IMR-90 (cell line): ENCODE measurements at regions not wholly inside any gene's neighbourhood (a gene's known extent, or its start where the extent isn't known, plus 50 kb on each side); places are given as distances from the start of the nearest gene placed in this dataset.

Source experiments
- ATAC-seq: fragments of 200-7000 bp; cut with Tn5 transposase; 2 replicates; pipeline ENCODE4 v1.9.1; 2020; ENCODE audit warnings: low read depth, mild to moderate bottlenecking, moderate library complexity
- BruUV-seq: library from RNA; stranded (reverse); fragments of 400-500 nt; replicated peaks from 2 replicates; lab custom pipeline; 2021; lab: Mats Ljungman, UMichigan
- CTCF ChIA-PET: fragments of 300-600 bp; formaldehyde crosslinking; extraction: SDS; loops from one replicate; lab custom pipeline; 2021; ENCODE audit warnings: antibody characterized with exemption; lab: Yijun Ruan, JAX
- POLR2A ChIA-PET: fragments of 300-600 bp; sonication (Branson Sonifier 250); formaldehyde crosslinking; loops from one replicate; lab custom pipeline; 2022; ENCODE audit warnings: antibody characterized with exemption; ENCODE audit not compliant: unreplicated experiment; lab: Charles Lee
- DNase-seq: peaks from one replicate; pipeline ENCODE4 v3.0.0; 2013
- H2AFZ ChIP-seq: replicated peaks from 2 replicates; pipeline ENCODE3; 2013; ENCODE audit warnings: low read length, mild to moderate bottlenecking; ENCODE audit not compliant: poor library complexity
- H2AK5ac ChIP-seq: 2 replicates; pipeline ENCODE4 v1.6.1; 2013; ENCODE audit warnings: low read depth, low read length, inconsistent platforms
- H2AK9ac ChIP-seq: replicated peaks from 2 replicates; pipeline ENCODE3; 2013; ENCODE audit warnings: mild to moderate bottlenecking, low read depth, low read length, moderate library complexity; ENCODE audit not compliant: poor library complexity
- H2BK120ac ChIP-seq: 2 replicates; pipeline ENCODE4 v1.6.1; 2013; ENCODE audit warnings: low read depth, low read length, inconsistent platforms
- H2BK15ac ChIP-seq: 3 replicates; pipeline ENCODE4 v1.6.1; 2013; ENCODE audit warnings: low read depth, low read length, inconsistent platforms
- H2BK20ac ChIP-seq: 2 replicates; pipeline ENCODE4 v1.6.1; 2013; ENCODE audit warnings: low read depth, mild to moderate bottlenecking, inconsistent platforms, low read length, moderate library complexity
- H2BK5ac ChIP-seq: 2 replicates; pipeline ENCODE4 v1.6.1; 2013; ENCODE audit warnings: mild to moderate bottlenecking, low read depth, low read length, inconsistent platforms; ENCODE audit not compliant: poor library complexity, severe bottlenecking
- H3K14ac ChIP-seq: replicated peaks from 2 replicates; pipeline ENCODE4 v1.6.1; 2013; ENCODE audit warnings: low read depth, low read length, inconsistent platforms
- H3K18ac ChIP-seq: 2 replicates; pipeline ENCODE4 v1.6.1; 2013; ENCODE audit warnings: low read depth, low read length, control low read depth
- H3K23ac ChIP-seq: 2 replicates; pipeline ENCODE4 v1.6.1; 2013; ENCODE audit warnings: low read depth, low read length, inconsistent platforms
- H3K27ac ChIP-seq: 2 replicates; pipeline ENCODE4 v1.5.1; 2013; ENCODE audit warnings: mild to moderate bottlenecking, control low read depth, low read length; ENCODE audit not compliant: insufficient read depth
- H3K27me3 ChIP-seq: 2 replicates; pipeline ENCODE4 v1.6.1; 2013; ENCODE audit warnings: low read length; ENCODE audit not compliant: control insufficient read depth, insufficient read depth
- H3K36me3 ChIP-seq: 2 replicates; pipeline ENCODE4 v1.6.1; 2013; ENCODE audit warnings: low read length, mixed read lengths; ENCODE audit not compliant: control insufficient read depth, insufficient read depth
- H3K4ac ChIP-seq: 2 replicates; pipeline ENCODE4 v1.6.1; 2013; ENCODE audit warnings: low read depth, low read length, inconsistent platforms
- H3K4me1 ChIP-seq: 2 replicates; pipeline ENCODE4 v1.6.1; 2013; ENCODE audit warnings: low read length, mixed read lengths; ENCODE audit not compliant: control insufficient read depth, insufficient read depth
- H3K4me2 ChIP-seq: 2 replicates; pipeline ENCODE4 v1.6.1; 2013; ENCODE audit warnings: low read depth, mild to moderate bottlenecking, control low read depth, low read length, moderate library complexity
- H3K4me3 ChIP-seq: 2 replicates; pipeline ENCODE4 v1.5.1; 2013; ENCODE audit warnings: low read depth, mild to moderate bottlenecking, control low read depth, low read length, moderate library complexity; ENCODE audit not compliant: insufficient read depth
- H3K56ac ChIP-seq: 2 replicates; pipeline ENCODE4 v1.6.1; 2013; ENCODE audit warnings: low read length, inconsistent platforms; ENCODE audit not compliant: insufficient read depth; ENCODE audit errors: extremely low read depth
- H3K79me1 ChIP-seq, 2 experiments: 2 replicates each; pipeline ENCODE4 v1.6.1; 2013; ENCODE audit warnings: low read length in 2 of 2, inconsistent platforms in 1 of 2, low read depth in 1 of 2
- H3K9ac ChIP-seq: 2 replicates; pipeline ENCODE4 v1.6.1; 2013; ENCODE audit warnings: low read depth, low read length, control low read depth
- H3K9me1 ChIP-seq: 2 replicates; pipeline ENCODE4 v1.6.1; 2013; ENCODE audit warnings: low read length, inconsistent platforms; ENCODE audit not compliant: insufficient read depth
- H3K9me3 ChIP-seq: 2 replicates; pipeline ENCODE4 v1.6.1; 2013; ENCODE audit warnings: low read length; ENCODE audit not compliant: control insufficient read depth, insufficient read depth
- H4K20me1 ChIP-seq: 2 replicates; pipeline ENCODE4 v1.6.1; 2013; ENCODE audit warnings: low read length, inconsistent platforms; ENCODE audit not compliant: insufficient read depth
- H4K5ac ChIP-seq: 2 replicates; pipeline ENCODE4 v1.6.1; 2013; ENCODE audit warnings: mild to moderate bottlenecking, low read depth, low read length, control low read depth
- H4K8ac ChIP-seq, 2 experiments: 2 replicates each; pipeline ENCODE4 v1.6.1; 2013; ENCODE audit warnings: low read depth in 2 of 2, low read length in 2 of 2, control low read depth in 1 of 2, inconsistent platforms in 1 of 2
- H4K91ac ChIP-seq: 2 replicates; pipeline ENCODE4 v1.6.1; 2013; ENCODE audit warnings: low read depth, low read length, inconsistent platforms; ENCODE audit not compliant: insufficient read depth
- BHLHE40 ChIP-seq: fragments of 150-350 bp; IDR thresholded peaks from 2 replicates; pipeline ENCODE4 v1.6.1; 2016; ENCODE audit warnings: mild to moderate bottlenecking, low read depth, low read length
- CEBPB ChIP-seq: IDR thresholded peaks from 2 replicates; pipeline ENCODE4 v1.6.1; 2012; ENCODE audit warnings: low read depth, low read length, improper control_type of control experiment
- CHD1 ChIP-seq: IDR thresholded peaks from 2 replicates; pipeline ENCODE4 v1.6.1; 2012; ENCODE audit warnings: low read depth, low read length, improper control_type of control experiment
- CTCF ChIP-seq: conservative IDR thresholded peaks from 2 replicates; pipeline ENCODE4 v1.5.1; 2012; ENCODE audit warnings: mild to moderate bottlenecking, low read depth, low read length, improper control_type of control experiment
- ELK1 ChIP-seq: fragments of 150-350 bp; IDR thresholded peaks from 2 replicates; pipeline ENCODE4 v1.6.1; 2016; ENCODE audit warnings: low read depth, mild to moderate bottlenecking, low read length, moderate library complexity, borderline replicate concordance
- FOS ChIP-seq: fragments of 150-350 bp; IDR thresholded peaks from 2 replicates; pipeline ENCODE4 v1.6.1; 2016; ENCODE audit warnings: low read depth, low read length
- MAFK ChIP-seq: IDR thresholded peaks from 2 replicates; pipeline ENCODE4 v1.6.1; 2012; ENCODE audit warnings: low read depth, low read length, improper control_type of control experiment
- MAZ ChIP-seq: IDR thresholded peaks from 2 replicates; pipeline ENCODE4 v1.6.1; 2012; ENCODE audit warnings: low read depth, mild to moderate bottlenecking, low read length, improper control_type of control experiment, moderate library complexity, borderline replicate concordance
- MXI1 ChIP-seq: IDR thresholded peaks from 2 replicates; pipeline ENCODE4 v1.6.1; 2012; ENCODE audit warnings: low read depth, mild to moderate bottlenecking, low read length, moderate library complexity, borderline replicate concordance
- NFE2L2 ChIP-seq: fragments of 150-350 bp; IDR thresholded peaks from 2 replicates; pipeline ENCODE4 v1.6.1; 2016; ENCODE audit warnings: low read depth, mild to moderate bottlenecking, low read length
- POLR2A ChIP-seq: IDR thresholded peaks from 2 replicates; pipeline ENCODE4 v1.6.1; 2012; ENCODE audit warnings: mild to moderate bottlenecking, low read depth, low read length
- RAD21 ChIP-seq: IDR thresholded peaks from 2 replicates; pipeline ENCODE4 v1.6.1; 2012; ENCODE audit warnings: low read length, improper control_type of control experiment
- RCOR1 ChIP-seq: IDR thresholded peaks from 2 replicates; pipeline ENCODE4 v1.6.1; 2012; ENCODE audit warnings: mild to moderate bottlenecking, low read length, improper control_type of control experiment; ENCODE audit not compliant: insufficient replicate concordance
- RFX5 ChIP-seq: IDR thresholded peaks from 2 replicates; pipeline ENCODE4 v1.8.0; 2012; ENCODE audit warnings: low read depth, mild to moderate bottlenecking, low read length, moderate library complexity
- SMC3 ChIP-seq: fragments of 150-350 bp; IDR thresholded peaks from 2 replicates; pipeline ENCODE4 v1.6.1; 2016; ENCODE audit warnings: low read depth, mild to moderate bottlenecking, antibody characterized with exemption, low read length, moderate library complexity
- USF2 ChIP-seq: fragments of 150-350 bp; IDR thresholded peaks from 2 replicates; pipeline ENCODE4 v1.6.1; 2017; ENCODE audit warnings: mild to moderate bottlenecking, antibody characterized with exemption, low read length, low read depth
- WGBS, 2 experiments: methylation state at CpG; one replicate each; pipeline versions ENCODE4 v1.1.5 to v1.1.7; 2013; ENCODE audit warnings: missing lambda C conversion rate in 2 of 2; ENCODE audit not compliant: insufficient read length in 1 of 2; ENCODE audit errors: extremely low coverage in 2 of 2; 5-methylcytosine and 5-hydroxymethylcytosine counted together
- dilution Hi-C: fragments of 300-500 bp; cut with HindIII; formaldehyde crosslinking; loops from one replicate; pipeline ENCODE4 v1.14.3; 2018; ENCODE audit warnings: low sequenced_read_pairs; ENCODE audit not compliant: unreplicated experiment
- in situ Hi-C: fragments of 300-500 bp; cut with MboI; formaldehyde crosslinking; loops from 3 replicates; pipeline ENCODE4 v1.14.3; 2019; ENCODE audit warnings: low sequenced_read_pairs, inconsistent platforms, mixed read lengths
- intact Hi-C: fragments of 100-400 bp; cut with micrococcal nuclease; formaldehyde crosslinking; loops from 2 replicates; pipeline ENCODE4 v1.10.0; 2022

GRCh38 chr9:7523426-7524043 is 276.0 kb downstream of the DMAC1 start:
- dilution Hi-C loops, result no loop called here
- Histone ChIP-seq H2BK120ac (no peak overlapping the region), H3K27ac (no peak overlapping the region), H2AFZ (no peak overlapping the region), H2BK20ac (no peak overlapping the region), H3K23ac (no peak overlapping the region), H3K27me3 (no peaks in the 10 kb centered on the region), H3K79me1 (no peaks in the 10 kb centered on the region), H2BK5ac (no peak overlapping the region), H2BK15ac (no peak overlapping the region), H3K18ac (no peak overlapping the region), H2AK9ac (no peak overlapping the region), H3K9me1 (no peaks in the 10 kb centered on the region), H3K4me2 (no peak overlapping the region), H4K8ac (no peak overlapping the region), H3K56ac (no peak overlapping the region), H3K9ac (no peak overlapping the region), H3K4me1 (no peaks in the 10 kb centered on the region), H4K20me1 (no peaks in the 10 kb centered on the region), H4K91ac (no peak overlapping the region), H2AK5ac (no peak overlapping the region), H3K4ac (no peak overlapping the region), H3K4me3 (no peak overlapping the region), H4K5ac (no peak overlapping the region), H3K36me3 (no peaks in the 10 kb centered on the region), H3K14ac (no peak overlapping the region), H3K9me3 (no peaks in the 10 kb centered on the region)
- TF ChIP-seq BHLHE40, result no peak
- TF ChIP-seq CHD1, result no peak
- TF ChIP-seq NFE2L2, result no peak
- TF ChIP-seq FOS, result no peak
- TF ChIP-seq MXI1, result no peak
- TF ChIP-seq MAZ, result no peak
- TF ChIP-seq CEBPB, result no peak
- no peak for TF ChIP-seq POLR2A
- TF ChIP-seq MAFK, result no peak
- no peak for TF ChIP-seq RAD21
- no peak for TF ChIP-seq USF2
- no peak for TF ChIP-seq SMC3
- no peak for TF ChIP-seq ELK1
- TF ChIP-seq CTCF, result no peak
- no peak for TF ChIP-seq RCOR1
- no peak for TF ChIP-seq RFX5
- WGBS, 2 experiments, result no CpG with 5 or more reads among the region's 5 CpGs
- ChIA-PET POLR2A (no interaction called here), CTCF (no interaction called here)
- DNase-seq (no peak), ATAC-seq (no peak)
- intact Hi-C loops, result no loop called here
- in situ Hi-C loops, result no loop called here
- BruUV-seq, result no TSS peak
